GM19328 (cell line): ENCODE measurements at regions not wholly inside any gene's neighbourhood (a gene's known extent, or its start where the extent isn't known, plus 50 kb on each side); places are given as distances from the start of the nearest gene placed in this dataset.
"Not testable (repeated sequence)": the region's sequence is repeated elsewhere in the genome, so short reads cannot be mapped to it uniquely, and the experiment has no call there.

Experiments
- ATAC-seq: cut with Tn5 transposase; IDR thresholded peaks from one replicate; pipeline ENCODE4 v1.9.1; 2021; ENCODE audit warnings: mild to moderate bottlenecking, moderate library complexity; ENCODE audit not compliant: unreplicated experiment

GRCh38 chr21:6093419-6093818 is 4428.0 kb upstream of the TPTE start:
- not testable (repeated sequence) for ATAC-seq

- ATAC-seq: not testable (repeated sequence)
Observed at GRCh38 chr21:6093870-6094269, 4427.5 kb upstream of the TPTE start.

- ATAC-seq: not testable (repeated sequence)
Observed at GRCh38 chr21:6095304-6095703, 4426.1 kb upstream of the TPTE start.

- not testable (repeated sequence) for ATAC-seq
Observed at GRCh38 chr21:6096560-6097424, 4424.6 kb upstream of the TPTE start.

GRCh38 chr21:6097736-6098135 is 4423.6 kb upstream of the TPTE start:
- ATAC-seq: not testable (repeated sequence)

GRCh38 chr21:6098191-6098935 is 4423.0 kb upstream of the TPTE start:
- ATAC-seq: not testable (repeated sequence)

- ATAC-seq: not testable (repeated sequence)
Observed at GRCh38 chr21:6101588-6101987, 4419.8 kb upstream of the TPTE start.

GRCh38 chr21:6104546-6104945 is 4416.8 kb upstream of the TPTE start:
- not testable (repeated sequence) for ATAC-seq

GRCh38 chr21:6106686-6107567 is 4414.5 kb upstream of the TPTE start:
- ATAC-seq: not testable (repeated sequence)

- not testable (repeated sequence) for ATAC-seq
Observed at GRCh38 chr21:6108894-6109293, 4412.5 kb upstream of the TPTE start.

GRCh38 chr21:6109774-6110173 is 4411.6 kb upstream of the TPTE start:
- ATAC-seq: not testable (repeated sequence)

- ATAC-seq: peak; percentile 75
Observed at GRCh38 chr21:6110716-6111343, 4410.6 kb upstream of the TPTE start.

GRCh38 chr21:6111354-6111753 is 4410.0 kb upstream of the TPTE start:
- ATAC-seq: peak; percentile 24

- ATAC-seq: not testable (repeated sequence)
Observed at GRCh38 chr21:6118336-6118735, 4403.0 kb upstream of the TPTE start.

- ATAC-seq: not testable (repeated sequence)
Observed at GRCh38 chr21:6120863-6121262, 4400.5 kb upstream of the TPTE start.

- ATAC-seq: not testable (repeated sequence)
Observed at GRCh38 chr21:6122629-6123028, 4398.8 kb upstream of the TPTE start.

GRCh38 chr21:6123224-6123623 is 4398.2 kb upstream of the TPTE start:
- not testable (repeated sequence) for ATAC-seq

GRCh38 chr21:6125549-6126240 is 4395.7 kb upstream of the TPTE start:
- not testable (repeated sequence) for ATAC-seq

- not testable (repeated sequence) for ATAC-seq
Observed at GRCh38 chr21:6126976-6127732, 4394.2 kb upstream of the TPTE start.
